HFF-Myc (cell line): ENCODE measurements at regions not wholly inside any gene's neighbourhood (a gene's known extent, or its start where the extent isn't known, plus 50 kb on each side); places are given as distances from the start of the nearest gene placed in this dataset.
"Not testable (repeated sequence)": the region's sequence is repeated elsewhere in the genome, so short reads cannot be mapped to it uniquely, and the experiment has no call there.

Experiments used
- DNase-seq: peaks from one replicate; pipeline ENCODE4 v3.0.0-alpha.2; 2011; ENCODE audit warnings: low read depth; ENCODE audit errors: extremely low read depth
- H3K4me3 ChIP-seq: replicated peaks from 2 replicates; pipeline ENCODE4 v1.5.1; 2011; ENCODE audit warnings: low read depth, mild to moderate bottlenecking, control low read depth, low read length
- TF ChIP-seq, protein P1 (sequence below): IDR thresholded peaks from 2 replicates; pipeline ENCODE4 v1.5.1; 2012; ENCODE audit warnings: mild to moderate bottlenecking, low read depth, low read length, control low read depth; ENCODE audit errors: missing control alignments

GRCh38 chr13:24615114-24615513, 65.1 kb upstream of the ATP12A start:
- TF ChIP-seq, protein P1, sequence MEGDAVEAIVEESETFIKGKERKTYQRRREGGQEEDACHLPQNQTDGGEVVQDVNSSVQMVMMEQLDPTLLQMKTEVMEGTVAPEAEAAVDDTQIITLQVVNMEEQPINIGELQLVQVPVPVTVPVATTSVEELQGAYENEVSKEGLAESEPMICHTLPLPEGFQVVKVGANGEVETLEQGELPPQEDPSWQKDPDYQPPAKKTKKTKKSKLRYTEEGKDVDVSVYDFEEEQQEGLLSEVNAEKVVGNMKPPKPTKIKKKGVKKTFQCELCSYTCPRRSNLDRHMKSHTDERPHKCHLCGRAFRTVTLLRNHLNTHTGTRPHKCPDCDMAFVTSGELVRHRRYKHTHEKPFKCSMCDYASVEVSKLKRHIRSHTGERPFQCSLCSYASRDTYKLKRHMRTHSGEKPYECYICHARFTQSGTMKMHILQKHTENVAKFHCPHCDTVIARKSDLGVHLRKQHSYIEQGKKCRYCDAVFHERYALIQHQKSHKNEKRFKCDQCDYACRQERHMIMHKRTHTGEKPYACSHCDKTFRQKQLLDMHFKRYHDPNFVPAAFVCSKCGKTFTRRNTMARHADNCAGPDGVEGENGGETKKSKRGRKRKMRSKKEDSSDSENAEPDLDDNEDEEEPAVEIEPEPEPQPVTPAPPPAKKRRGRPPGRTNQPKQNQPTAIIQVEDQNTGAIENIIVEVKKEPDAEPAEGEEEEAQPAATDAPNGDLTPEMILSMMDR: no peak
- no peak for DNase-seq
- no peak overlapping the region for H3K4me3 ChIP-seq

GRCh38 chr13:24615911-24616472, 64.2 kb upstream of the ATP12A start:
- no peak for DNase-seq
- no peak overlapping the region for H3K4me3 ChIP-seq
- TF ChIP-seq, protein P1: no peak

GRCh38 chr13:24616514-24616913, 63.7 kb upstream of the ATP12A start:
- TF ChIP-seq, protein P1: no peak
- H3K4me3 ChIP-seq: no peak overlapping the region

GRCh38 chr13:24617256-24618010, 62.8 kb upstream of the ATP12A start:
- TF ChIP-seq, protein P1: no peak
- H3K4me3 ChIP-seq: no peak overlapping the region
- DNase-seq: no peak

More at GRCh38 chr13:24616514-24616913, 63.7 kb upstream of the ATP12A start:
- no peak for DNase-seq

- TF ChIP-seq, protein P1: no peak
- no peak for DNase-seq
- H3K4me3 ChIP-seq: no peak overlapping the region
Measured at GRCh38 chr13:24618011-24618955, 61.9 kb upstream of the ATP12A start.

DNA sequence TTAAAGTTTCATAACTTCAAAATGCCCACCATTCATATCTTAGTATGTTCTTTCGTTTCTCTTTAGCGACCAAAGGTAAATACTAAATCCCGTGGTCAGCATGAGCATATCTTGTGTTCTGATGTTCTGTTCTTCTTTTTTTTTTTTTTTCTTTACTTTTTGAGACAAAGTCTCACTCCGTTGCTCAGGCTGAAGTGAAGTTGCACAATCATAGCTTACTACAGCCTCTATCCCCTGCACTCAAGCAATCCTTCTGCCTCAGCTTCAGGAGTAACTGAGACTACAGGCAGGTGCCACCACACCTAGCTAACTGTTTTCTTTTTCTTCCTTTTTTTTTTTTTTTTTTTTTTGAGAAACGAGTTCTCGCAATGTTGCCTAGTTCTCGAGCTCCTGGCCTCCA, 60.9 kb upstream of the ATP12A start:
- no peak for DNase-seq
- TF ChIP-seq, protein P1: no peak
- no peak overlapping the region for H3K4me3 ChIP-seq

DNA sequence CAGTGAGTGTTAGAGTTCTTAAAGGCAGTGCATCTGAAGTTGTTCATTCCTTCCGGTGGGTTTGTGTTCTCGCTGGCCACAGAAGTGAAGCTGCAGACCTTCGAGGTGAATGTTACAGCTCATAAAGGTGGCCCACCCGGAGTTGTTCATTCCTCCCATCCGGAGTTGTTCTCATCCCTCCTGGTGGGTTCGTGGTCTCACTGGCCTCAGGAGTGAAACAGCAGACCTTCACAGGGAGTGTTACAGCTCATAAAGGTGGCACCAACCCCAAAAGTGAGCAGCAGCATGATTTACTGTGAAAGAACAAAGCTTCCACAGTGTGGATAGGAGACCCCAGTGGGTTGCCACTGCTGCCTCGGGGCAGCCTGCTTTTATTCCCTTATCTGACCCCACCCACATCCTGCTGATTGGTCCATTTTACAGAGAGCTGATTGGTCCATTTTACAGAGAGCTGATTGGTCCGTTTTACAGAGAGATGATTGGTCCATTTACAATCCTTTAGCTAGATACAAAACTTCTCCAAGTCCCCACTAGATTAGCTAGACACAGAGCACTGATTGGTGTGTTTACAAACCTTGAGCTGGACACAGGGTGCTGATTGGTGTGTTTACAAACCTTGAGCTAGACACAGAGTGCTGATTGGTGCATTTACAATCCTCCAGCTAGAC, 57.6 kb upstream of the ATP12A start:
- not testable (repeated sequence) for H3K4me3 ChIP-seq, DNase-seq
